GM06990 (cell line): ENCODE measurements at regions not wholly inside any gene's neighbourhood (a gene's known extent, or its start where the extent isn't known, plus 50 kb on each side); places are given as distances from the start of the nearest gene placed in this dataset.

Experiments
- DNase-seq: peaks from one replicate; pipeline ENCODE4 v3.0.0-alpha.2; 2011; ENCODE audit not compliant: insufficient read length; ENCODE audit errors: extremely low read depth
- H3K27me3 ChIP-seq: replicated peaks from 2 replicates; pipeline ENCODE4 v1.6.0; 2011; ENCODE audit warnings: low read length; ENCODE audit not compliant: control insufficient read depth, insufficient read depth
- H3K36me3 ChIP-seq: 2 replicates; pipeline ENCODE4 v1.5.1; 2011; ENCODE audit warnings: low read length; ENCODE audit not compliant: control insufficient read depth, insufficient read depth
- H3K4me3 ChIP-seq: replicated peaks from 2 replicates; pipeline ENCODE4 v1.5.1; 2011; ENCODE audit warnings: low read depth, mild to moderate bottlenecking, control low read depth, low read length
- TF ChIP-seq, protein P1 (sequence below): IDR thresholded peaks from 2 replicates; pipeline ENCODE4 v1.5.1; 2011; ENCODE audit warnings: low read length, control low read depth, mild to moderate bottlenecking, inconsistent platforms; ENCODE audit not compliant: insufficient read depth, poor library complexity, severe bottlenecking

DNA sequence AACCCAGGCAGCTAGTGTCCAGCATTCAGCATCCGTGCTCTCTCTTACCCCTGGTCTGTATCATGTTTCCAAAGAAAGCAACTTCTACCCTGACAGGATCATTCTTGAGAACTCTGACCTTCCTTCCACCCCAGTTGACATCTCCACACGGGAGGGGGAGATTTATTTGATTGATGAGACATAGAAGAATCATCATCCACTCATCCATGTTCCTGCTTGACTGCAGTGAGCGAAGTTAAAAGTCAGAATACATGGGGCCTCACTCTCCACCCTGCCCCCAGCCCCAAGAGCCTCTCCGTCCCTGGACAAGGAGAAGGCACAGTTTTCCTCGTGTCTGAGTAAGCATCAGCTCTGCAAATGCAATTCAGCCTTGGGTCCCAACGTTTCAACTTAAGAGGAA lies 356.0 kb upstream of the TNP1 start:
- TF ChIP-seq, protein P1, sequence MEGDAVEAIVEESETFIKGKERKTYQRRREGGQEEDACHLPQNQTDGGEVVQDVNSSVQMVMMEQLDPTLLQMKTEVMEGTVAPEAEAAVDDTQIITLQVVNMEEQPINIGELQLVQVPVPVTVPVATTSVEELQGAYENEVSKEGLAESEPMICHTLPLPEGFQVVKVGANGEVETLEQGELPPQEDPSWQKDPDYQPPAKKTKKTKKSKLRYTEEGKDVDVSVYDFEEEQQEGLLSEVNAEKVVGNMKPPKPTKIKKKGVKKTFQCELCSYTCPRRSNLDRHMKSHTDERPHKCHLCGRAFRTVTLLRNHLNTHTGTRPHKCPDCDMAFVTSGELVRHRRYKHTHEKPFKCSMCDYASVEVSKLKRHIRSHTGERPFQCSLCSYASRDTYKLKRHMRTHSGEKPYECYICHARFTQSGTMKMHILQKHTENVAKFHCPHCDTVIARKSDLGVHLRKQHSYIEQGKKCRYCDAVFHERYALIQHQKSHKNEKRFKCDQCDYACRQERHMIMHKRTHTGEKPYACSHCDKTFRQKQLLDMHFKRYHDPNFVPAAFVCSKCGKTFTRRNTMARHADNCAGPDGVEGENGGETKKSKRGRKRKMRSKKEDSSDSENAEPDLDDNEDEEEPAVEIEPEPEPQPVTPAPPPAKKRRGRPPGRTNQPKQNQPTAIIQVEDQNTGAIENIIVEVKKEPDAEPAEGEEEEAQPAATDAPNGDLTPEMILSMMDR: no peak

GRCh38 chr2:217208867-217209266 lies 349.0 kb upstream of the TNP1 start:
- no peak for DNase-seq
- Histone ChIP-seq H3K36me3 (no peaks in the 10 kb centered on the region), H3K4me3 (no peak overlapping the region), H3K27me3 (no peaks in the 10 kb centered on the region)
- TF ChIP-seq, protein P1: no peak

More for the DNA sequence above, 356.0 kb upstream of the TNP1 start:
- Histone ChIP-seq H3K4me3 (no peak overlapping the region), H3K36me3 (no peaks in the 10 kb centered on the region), H3K27me3 (no peaks in the 10 kb centered on the region)
- DNase-seq: no peak

DNA sequence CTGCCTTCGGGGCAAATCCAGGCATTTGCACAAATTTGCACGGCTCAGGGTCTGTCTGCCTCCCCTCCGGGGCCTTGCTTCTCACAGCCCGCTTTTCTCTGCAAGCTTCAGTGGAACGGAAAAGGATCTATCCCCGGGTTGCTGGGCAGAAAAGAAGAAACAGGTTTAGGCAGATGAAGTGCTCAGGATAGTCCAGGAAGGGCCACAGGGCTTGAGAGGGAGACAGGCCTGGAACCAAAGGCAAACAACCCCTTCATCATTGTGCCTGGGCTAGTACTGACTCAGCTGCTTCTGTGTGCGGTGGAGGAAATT lies 347.8 kb upstream of the TNP1 start:
- no peak for DNase-seq
- TF ChIP-seq, protein P1: no peak
- H3K36me3 ChIP-seq: no peaks in the 10 kb centered on the region
- H3K27me3 ChIP-seq: no peaks in the 10 kb centered on the region
- H3K4me3 ChIP-seq: no peak overlapping the region

- H3K27me3 ChIP-seq: no peaks in the 10 kb centered on the region
- no peaks in the 10 kb centered on the region for H3K36me3 ChIP-seq
- TF ChIP-seq, protein P1: no peak
- DNase-seq: no peak
- no peak overlapping the region for H3K4me3 ChIP-seq
Observed at GRCh38 chr2:217206907-217207698, 347.2 kb upstream of the TNP1 start.

GRCh38 chr2:217206016-217206725 lies 346.3 kb upstream of the TNP1 start:
- no peak for DNase-seq
- Histone ChIP-seq H3K36me3 (no peaks in the 10 kb centered on the region), H3K27me3 (no peaks in the 10 kb centered on the region), H3K4me3 (no peak overlapping the region)
- TF ChIP-seq, protein P1: no peak
